ENCODE measurements at regions not wholly inside any gene's neighbourhood (a gene's known extent, or its start where the extent isn't known, plus 50 kb on each side); places are given as distances from the start of the nearest gene placed in this dataset.

- TF ChIP-seq, protein P1, sequence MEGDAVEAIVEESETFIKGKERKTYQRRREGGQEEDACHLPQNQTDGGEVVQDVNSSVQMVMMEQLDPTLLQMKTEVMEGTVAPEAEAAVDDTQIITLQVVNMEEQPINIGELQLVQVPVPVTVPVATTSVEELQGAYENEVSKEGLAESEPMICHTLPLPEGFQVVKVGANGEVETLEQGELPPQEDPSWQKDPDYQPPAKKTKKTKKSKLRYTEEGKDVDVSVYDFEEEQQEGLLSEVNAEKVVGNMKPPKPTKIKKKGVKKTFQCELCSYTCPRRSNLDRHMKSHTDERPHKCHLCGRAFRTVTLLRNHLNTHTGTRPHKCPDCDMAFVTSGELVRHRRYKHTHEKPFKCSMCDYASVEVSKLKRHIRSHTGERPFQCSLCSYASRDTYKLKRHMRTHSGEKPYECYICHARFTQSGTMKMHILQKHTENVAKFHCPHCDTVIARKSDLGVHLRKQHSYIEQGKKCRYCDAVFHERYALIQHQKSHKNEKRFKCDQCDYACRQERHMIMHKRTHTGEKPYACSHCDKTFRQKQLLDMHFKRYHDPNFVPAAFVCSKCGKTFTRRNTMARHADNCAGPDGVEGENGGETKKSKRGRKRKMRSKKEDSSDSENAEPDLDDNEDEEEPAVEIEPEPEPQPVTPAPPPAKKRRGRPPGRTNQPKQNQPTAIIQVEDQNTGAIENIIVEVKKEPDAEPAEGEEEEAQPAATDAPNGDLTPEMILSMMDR (IDR thresholded peaks at IDR 0.05; ENCODE audit: unreplicated experiment), result no peak
- Mint-ChIP-seq H3K4me1 (ENCODE audit: low read depth, unreplicated experiment) (no peaks in the 10 kb centered on the region), H3K36me3 (ENCODE audit: insufficient read depth, unreplicated experiment) (no peaks in the 10 kb centered on the region), H3K4me3 (ENCODE audit: low read depth, unreplicated experiment) (no peak overlapping the region), H3K27ac (ENCODE audit: unreplicated experiment) (no peak overlapping the region), H3K9me3 (ENCODE audit: low read depth, unreplicated experiment) (peaks cover 2% of the 10 kb centered on the region), H3K27me3 (ENCODE audit: unreplicated experiment) (no peaks in the 10 kb centered on the region)
- no peak for DNase-seq
- CTCF ChIA-PET, result no interaction called here
- BruUV-seq (replicated peaks), result no TSS peak
- intact Hi-C loops (cut with micrococcal nuclease; ENCODE audit: unreplicated experiment), result no loop called here
These were observed 279.6 kb downstream of the HS3ST3A1 start for GRCh38 chr17:13321951-13322701.

DNA sequence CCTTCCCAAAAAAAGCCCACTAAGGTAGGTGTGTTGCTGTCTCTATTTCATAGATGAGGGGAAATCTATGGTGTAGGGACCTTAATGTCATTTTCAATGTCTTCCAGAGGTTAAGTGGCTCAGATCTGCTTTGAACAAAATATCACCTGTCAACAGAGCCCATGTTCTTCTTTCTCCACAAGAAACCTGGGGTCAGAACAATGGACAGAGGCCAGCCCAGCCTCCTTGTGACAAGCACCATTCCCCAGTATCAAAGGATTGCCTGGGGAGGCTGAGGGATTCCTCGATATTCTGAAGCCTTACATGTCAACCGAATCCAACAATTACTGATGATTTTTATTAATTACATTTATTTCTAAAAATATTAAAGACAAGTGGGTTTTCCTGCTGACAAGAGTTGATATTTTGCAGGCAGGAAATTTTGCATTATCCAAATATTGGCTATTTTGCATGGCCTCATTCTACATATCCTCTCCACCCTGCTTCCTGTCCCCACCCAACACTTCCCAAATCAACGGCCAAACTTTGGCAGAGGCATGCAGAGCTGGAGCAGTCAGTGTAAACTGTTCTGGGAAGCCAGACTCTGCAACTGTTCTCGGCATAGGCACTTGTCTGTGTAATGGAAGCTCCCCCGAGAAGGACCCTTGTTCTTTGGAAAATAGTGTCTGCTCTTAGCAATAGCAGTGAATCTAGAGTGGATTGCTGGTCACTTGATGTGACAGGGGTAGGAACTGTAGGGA, 281.5 kb downstream of the HS3ST3A1 start:
- BruUV-seq (replicated peaks), result no TSS peak

GRCh38 chr17:13316657-13317056, 285.1 kb downstream of the HS3ST3A1 start:
- no TSS peak for BruUV-seq (replicated peaks)
- no peak for DNase-seq
- Mint-ChIP-seq H3K27me3 (ENCODE audit: unreplicated experiment) (no peaks in the 10 kb centered on the region), H3K4me3 (ENCODE audit: low read depth, unreplicated experiment) (no peak overlapping the region), H3K27ac (ENCODE audit: unreplicated experiment) (no peak overlapping the region), H3K36me3 (ENCODE audit: insufficient read depth, unreplicated experiment) (no peaks in the 10 kb centered on the region), H3K9me3 (ENCODE audit: low read depth, unreplicated experiment) (peaks cover 11% of the 10 kb centered on the region), H3K4me1 (ENCODE audit: low read depth, unreplicated experiment) (no peaks in the 10 kb centered on the region)
- intact Hi-C loops (cut with micrococcal nuclease; ENCODE audit: unreplicated experiment), result no loop called here
- CTCF ChIA-PET, result no interaction called here
- TF ChIP-seq, protein P1 (IDR thresholded peaks at IDR 0.05; ENCODE audit: unreplicated experiment), result no peak

More for the DNA sequence above, 281.5 kb downstream of the HS3ST3A1 start:
- Mint-ChIP-seq H3K36me3 (ENCODE audit: insufficient read depth, unreplicated experiment) (no peaks in the 10 kb centered on the region), H3K4me3 (ENCODE audit: low read depth, unreplicated experiment) (no peak overlapping the region), H3K27ac (ENCODE audit: unreplicated experiment) (no peak overlapping the region), H3K4me1 (ENCODE audit: low read depth, unreplicated experiment) (no peaks in the 10 kb centered on the region), H3K27me3 (ENCODE audit: unreplicated experiment) (no peaks in the 10 kb centered on the region), H3K9me3 (ENCODE audit: low read depth, unreplicated experiment) (peaks cover 2% of the 10 kb centered on the region)
- intact Hi-C loops (cut with micrococcal nuclease; ENCODE audit: unreplicated experiment), result no loop called here
- TF ChIP-seq, protein P1 (IDR thresholded peaks at IDR 0.05; ENCODE audit: unreplicated experiment), result no peak
- CTCF ChIA-PET, result no interaction called here
- DNase-seq, result no peak

DNA sequence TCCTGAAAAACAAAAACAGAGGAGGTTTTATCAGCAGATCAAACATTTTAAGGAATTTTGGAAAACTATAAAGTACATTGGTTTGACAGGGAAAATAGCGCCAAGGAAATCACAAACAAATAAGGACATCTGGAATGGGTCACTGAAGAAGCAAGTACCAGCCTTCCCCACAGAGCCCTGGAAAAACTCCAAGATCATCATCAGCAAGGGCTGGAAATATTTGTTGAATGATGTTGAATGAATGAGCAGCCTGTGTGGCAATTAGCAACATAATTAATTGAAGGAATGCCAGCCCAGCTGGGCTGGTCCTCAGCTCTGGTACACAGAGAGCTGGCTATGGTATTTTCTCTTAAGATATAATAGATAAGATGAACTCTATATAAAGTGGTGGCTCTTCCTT, 290.4 kb downstream of the HS3ST3A1 start:
- TF ChIP-seq, protein P1 (IDR thresholded peaks at IDR 0.05; ENCODE audit: unreplicated experiment), result no peak
- no peaks in the 10 kb centered on the region for H3K4me1 Mint-ChIP-seq (ENCODE audit: low read depth, unreplicated experiment)
- no peak overlapping the region for H3K27ac Mint-ChIP-seq (ENCODE audit: unreplicated experiment)
- BruUV-seq (replicated peaks), result no TSS peak
- H3K27me3 Mint-ChIP-seq (ENCODE audit: unreplicated experiment), result no peaks in the 10 kb centered on the region
- no peak overlapping the region for H3K4me3 Mint-ChIP-seq (ENCODE audit: low read depth, unreplicated experiment)
- DNase-seq, result no peak
- CTCF ChIA-PET, result no interaction called here
- intact Hi-C loops (cut with micrococcal nuclease; ENCODE audit: unreplicated experiment), result no loop called here
- peaks cover 25% of the 10 kb centered on the region for H3K9me3 Mint-ChIP-seq (ENCODE audit: low read depth, unreplicated experiment)
- H3K36me3 Mint-ChIP-seq (ENCODE audit: insufficient read depth, unreplicated experiment), result no peaks in the 10 kb centered on the region

Measured in Calu3 (cell line).